GM23338 (cell line): ENCODE measurements at regions not wholly inside any gene's neighbourhood (a gene's known extent, or its start where the extent isn't known, plus 50 kb on each side); places are given as distances from the start of the nearest gene placed in this dataset.

Experiments
- ATAC-seq: fragments of 200-7000 bp; cut with Tn5 transposase; 3 replicates; pipeline ENCODE4 v1.9.1; 2020
- DNase-seq: peaks from one replicate; pipeline ENCODE4 v3.0.0-alpha.2; 2015; ENCODE audit warnings: low spot score
- H2AFZ ChIP-seq: fragments of 200-600 bp; sonication (generic); 2 replicates; pipeline ENCODE4 v1.8.0; 2016; ENCODE audit warnings: antibody characterized with exemption, mild to moderate bottlenecking, moderate library complexity
- H3F3A ChIP-seq: fragments of 200-600 bp; sonication (generic); replicated peaks from 2 replicates; pipeline ENCODE4 v1.8.0; 2017; ENCODE audit warnings: antibody characterized with exemption, mixed run types, low read depth
- H3K27ac ChIP-seq: fragments of 200-600 bp; sonication (generic); 2 replicates; pipeline ENCODE4 v1.6.1; 2016; ENCODE audit warnings: low read depth
- H3K27me3 ChIP-seq: fragments of 200-600 bp; sonication (generic); 2 replicates; pipeline ENCODE4 v1.8.0; 2016; ENCODE audit warnings: mild to moderate bottlenecking, mixed run types, moderate library complexity; ENCODE audit not compliant: insufficient read depth
- H3K36me3 ChIP-seq: fragments of 200-600 bp; sonication (generic); 2 replicates; pipeline ENCODE4 v1.8.0; 2016; ENCODE audit warnings: mild to moderate bottlenecking; ENCODE audit not compliant: insufficient read depth
- H3K4me1 ChIP-seq: fragments of 200-600 bp; sonication (generic); 2 replicates; pipeline ENCODE4 v1.8.0; 2016; ENCODE audit warnings: mild to moderate bottlenecking, moderate library complexity; ENCODE audit not compliant: insufficient read depth
- H3K4me2 ChIP-seq: fragments of 200-600 bp; sonication (generic); 2 replicates; pipeline ENCODE4 v1.7.1; 2017; ENCODE audit warnings: mixed run types
- H3K4me3 ChIP-seq: fragments of 200-600 bp; sonication (generic); 2 replicates; pipeline ENCODE4 v1.6.1; 2016; ENCODE audit warnings: mixed run types
- H3K79me2 ChIP-seq: fragments of 200-600 bp; sonication (generic); replicated peaks from 2 replicates; pipeline ENCODE4 v1.8.0; 2017; ENCODE audit warnings: mild to moderate bottlenecking; ENCODE audit not compliant: insufficient read depth
- H3K9me2 ChIP-seq: fragments of 200-600 bp; sonication (generic); 2 replicates; pipeline ENCODE4 v1.8.0; 2017; ENCODE audit not compliant: insufficient read depth
- H4K20me1 ChIP-seq: fragments of 200-600 bp; sonication (generic); replicated peaks from 2 replicates; pipeline ENCODE4 v1.8.0; 2017; ENCODE audit warnings: mild to moderate bottlenecking; ENCODE audit not compliant: insufficient read depth
- H3K27ac Mint-ChIP-seq: 2 replicates; pipeline ENCODE4 v1.8.0; 2020; ENCODE audit warnings: inconsistent platforms, mild to moderate bottlenecking, moderate library complexity, mixed read lengths
- H3K27me3 Mint-ChIP-seq: 3 replicates; pipeline ENCODE4 v1.8.0; 2022; ENCODE audit warnings: low read depth, mild to moderate bottlenecking, moderate library complexity, mixed read lengths, inconsistent platforms; ENCODE audit not compliant: insufficient read depth, poor library complexity
- H3K36me3 Mint-ChIP-seq: 3 replicates; pipeline ENCODE4 v1.8.0; 2021; ENCODE audit warnings: low read depth, mild to moderate bottlenecking, inconsistent platforms, moderate library complexity, mixed read lengths
- H3K4me1 Mint-ChIP-seq: 3 replicates; pipeline ENCODE4 v1.8.0; 2020; ENCODE audit warnings: mild to moderate bottlenecking, inconsistent platforms, mixed read lengths
- H3K4me3 Mint-ChIP-seq: 3 replicates; pipeline ENCODE4 v1.8.0; 2021; ENCODE audit warnings: moderate library complexity, mild to moderate bottlenecking, inconsistent platforms, mixed read lengths
- H3K9me3 Mint-ChIP-seq: 3 replicates; pipeline ENCODE4 v1.8.0; 2020; ENCODE audit warnings: moderate library complexity, mild to moderate bottlenecking, inconsistent platforms, mixed read lengths
- CREB1 ChIP-seq: fragments of 250-450 bp; sonication (Bioruptor Pico); IDR thresholded peaks from 2 replicates; pipeline ENCODE4 v1.5.0; 2020; ENCODE audit warnings: low read depth, mild to moderate bottlenecking, moderate library complexity
- EZH2 ChIP-seq: fragments of 200-600 bp; sonication (generic); IDR thresholded peaks from one replicate; pipeline ENCODE4 v1.8.0; 2017; ENCODE audit warnings: antibody characterized with exemption, mild to moderate bottlenecking, low read depth; ENCODE audit not compliant: unreplicated experiment
- EZH2phosphoT487 ChIP-seq: fragments of 200-600 bp; sonication (generic); IDR thresholded peaks from one replicate; pipeline ENCODE4 v1.8.1; 2018; ENCODE audit warnings: antibody characterized with exemption; ENCODE audit not compliant: unreplicated experiment
- JUNB ChIP-seq: IDR thresholded peaks from one replicate; pipeline ENCODE4 v1.6.1; 2016; ENCODE audit warnings: antibody characterized with exemption; ENCODE audit not compliant: unreplicated experiment
- NANOG ChIP-seq: IDR thresholded peaks from 2 replicates; pipeline ENCODE4 v1.6.1; 2016; ENCODE audit warnings: antibody characterized with exemption, borderline replicate concordance
- POLR2AphosphoS5 ChIP-seq: IDR thresholded peaks from 2 replicates; pipeline ENCODE4 v1.6.1; 2016; ENCODE audit warnings: antibody characterized with exemption, low read depth
- STAT1 ChIP-seq: IDR thresholded peaks from one replicate; pipeline ENCODE4 v1.6.1; 2016; ENCODE audit warnings: antibody characterized with exemption; ENCODE audit not compliant: unreplicated experiment
- ZNF114 ChIP-seq: fragments of 250-450 bp; sonication (Bioruptor Pico); IDR thresholded peaks from 2 replicates; pipeline ENCODE4 v1.5.0; 2020; ENCODE audit warnings: mild to moderate bottlenecking, moderate library complexity
- ZNF331 ChIP-seq: fragments of 250-450 bp; sonication (Bioruptor Pico); IDR thresholded peaks from 2 replicates; pipeline ENCODE4 v1.5.0; 2020; ENCODE audit warnings: low read depth, mild to moderate bottlenecking, moderate library complexity
- TF ChIP-seq, protein P1 (sequence below): fragments of 250-450 bp; sonication (Bioruptor Pico); IDR thresholded peaks from 2 replicates; pipeline ENCODE4 v1.5.0; 2020; ENCODE audit warnings: mild to moderate bottlenecking, moderate library complexity
- TF ChIP-seq, protein P2 (sequence below): IDR thresholded peaks from 2 replicates; pipeline ENCODE4 v1.6.1; 2016; ENCODE audit warnings: antibody characterized with exemption
- TF ChIP-seq, protein P3 (sequence below): IDR thresholded peaks from one replicate; pipeline ENCODE4 v1.6.1; 2018; ENCODE audit warnings: antibody characterized with exemption; ENCODE audit not compliant: unreplicated experiment
- TF ChIP-seq, protein P4 (sequence below), 2 experiments: fragments of 200-600 bp in 1 of 2; sonication (generic) in 1 of 2; conservative IDR thresholded peaks; 2 replicates each; pipeline versions ENCODE4 v1.5.1 to v1.6.1; 2016 to 2017; ENCODE audit warnings: antibody characterized with exemption in 2 of 2, low read depth in 2 of 2, mild to moderate bottlenecking in 2 of 2, moderate library complexity in 1 of 2

DNA sequence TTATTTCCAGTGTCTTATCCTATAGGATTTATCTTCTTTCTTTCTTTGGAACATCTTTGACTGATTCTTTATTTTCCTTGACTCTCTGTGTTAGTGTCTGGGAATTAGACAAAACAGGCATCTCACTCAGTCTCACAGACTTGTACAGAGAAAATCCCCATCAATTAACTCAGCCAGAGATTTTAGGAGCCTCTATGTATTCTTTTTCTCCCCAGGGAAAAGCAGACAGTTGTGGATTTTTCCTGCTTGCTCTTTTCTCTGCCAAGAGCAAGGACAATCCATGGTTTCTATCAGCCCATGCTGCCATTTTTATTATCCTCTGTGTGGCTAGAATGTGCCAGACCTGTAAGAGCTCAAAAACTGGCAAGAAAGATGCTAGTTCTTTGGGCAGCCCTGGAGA, 595.1 kb downstream of the SNAPC1 start:
- no peaks in the 10 kb centered on the region for H3K9me2 ChIP-seq
- H3K4me1 ChIP-seq = no peaks in the 10 kb centered on the region
- DNase-seq (no peak), ATAC-seq (no peak)
- H3K27ac ChIP-seq = no peak overlapping the region
- H3F3A ChIP-seq = no peaks in the 10 kb centered on the region
- no peaks in the 10 kb centered on the region for H3K27me3 Mint-ChIP-seq
- H3K4me3 Mint-ChIP-seq = no peak overlapping the region
- peaks cover 18% of the 10 kb centered on the region; the same call in 2 of the 3 replicates for H3K36me3 Mint-ChIP-seq
- H4K20me1 ChIP-seq = no peaks in the 10 kb centered on the region
- H3K4me2 ChIP-seq = no peak overlapping the region
- TF ChIP-seq STAT1 (no peak), JUNB (no peak), EZH2 (no peak), CREB1 (CRISPR knock-in tag) (no peak), ZNF114 (no peak), EZH2phosphoT487 (no peak), POLR2AphosphoS5 (no peak), NANOG (no peak), ZNF331 (CRISPR knock-in tag) (no peak)
- TF ChIP-seq, protein P1, sequence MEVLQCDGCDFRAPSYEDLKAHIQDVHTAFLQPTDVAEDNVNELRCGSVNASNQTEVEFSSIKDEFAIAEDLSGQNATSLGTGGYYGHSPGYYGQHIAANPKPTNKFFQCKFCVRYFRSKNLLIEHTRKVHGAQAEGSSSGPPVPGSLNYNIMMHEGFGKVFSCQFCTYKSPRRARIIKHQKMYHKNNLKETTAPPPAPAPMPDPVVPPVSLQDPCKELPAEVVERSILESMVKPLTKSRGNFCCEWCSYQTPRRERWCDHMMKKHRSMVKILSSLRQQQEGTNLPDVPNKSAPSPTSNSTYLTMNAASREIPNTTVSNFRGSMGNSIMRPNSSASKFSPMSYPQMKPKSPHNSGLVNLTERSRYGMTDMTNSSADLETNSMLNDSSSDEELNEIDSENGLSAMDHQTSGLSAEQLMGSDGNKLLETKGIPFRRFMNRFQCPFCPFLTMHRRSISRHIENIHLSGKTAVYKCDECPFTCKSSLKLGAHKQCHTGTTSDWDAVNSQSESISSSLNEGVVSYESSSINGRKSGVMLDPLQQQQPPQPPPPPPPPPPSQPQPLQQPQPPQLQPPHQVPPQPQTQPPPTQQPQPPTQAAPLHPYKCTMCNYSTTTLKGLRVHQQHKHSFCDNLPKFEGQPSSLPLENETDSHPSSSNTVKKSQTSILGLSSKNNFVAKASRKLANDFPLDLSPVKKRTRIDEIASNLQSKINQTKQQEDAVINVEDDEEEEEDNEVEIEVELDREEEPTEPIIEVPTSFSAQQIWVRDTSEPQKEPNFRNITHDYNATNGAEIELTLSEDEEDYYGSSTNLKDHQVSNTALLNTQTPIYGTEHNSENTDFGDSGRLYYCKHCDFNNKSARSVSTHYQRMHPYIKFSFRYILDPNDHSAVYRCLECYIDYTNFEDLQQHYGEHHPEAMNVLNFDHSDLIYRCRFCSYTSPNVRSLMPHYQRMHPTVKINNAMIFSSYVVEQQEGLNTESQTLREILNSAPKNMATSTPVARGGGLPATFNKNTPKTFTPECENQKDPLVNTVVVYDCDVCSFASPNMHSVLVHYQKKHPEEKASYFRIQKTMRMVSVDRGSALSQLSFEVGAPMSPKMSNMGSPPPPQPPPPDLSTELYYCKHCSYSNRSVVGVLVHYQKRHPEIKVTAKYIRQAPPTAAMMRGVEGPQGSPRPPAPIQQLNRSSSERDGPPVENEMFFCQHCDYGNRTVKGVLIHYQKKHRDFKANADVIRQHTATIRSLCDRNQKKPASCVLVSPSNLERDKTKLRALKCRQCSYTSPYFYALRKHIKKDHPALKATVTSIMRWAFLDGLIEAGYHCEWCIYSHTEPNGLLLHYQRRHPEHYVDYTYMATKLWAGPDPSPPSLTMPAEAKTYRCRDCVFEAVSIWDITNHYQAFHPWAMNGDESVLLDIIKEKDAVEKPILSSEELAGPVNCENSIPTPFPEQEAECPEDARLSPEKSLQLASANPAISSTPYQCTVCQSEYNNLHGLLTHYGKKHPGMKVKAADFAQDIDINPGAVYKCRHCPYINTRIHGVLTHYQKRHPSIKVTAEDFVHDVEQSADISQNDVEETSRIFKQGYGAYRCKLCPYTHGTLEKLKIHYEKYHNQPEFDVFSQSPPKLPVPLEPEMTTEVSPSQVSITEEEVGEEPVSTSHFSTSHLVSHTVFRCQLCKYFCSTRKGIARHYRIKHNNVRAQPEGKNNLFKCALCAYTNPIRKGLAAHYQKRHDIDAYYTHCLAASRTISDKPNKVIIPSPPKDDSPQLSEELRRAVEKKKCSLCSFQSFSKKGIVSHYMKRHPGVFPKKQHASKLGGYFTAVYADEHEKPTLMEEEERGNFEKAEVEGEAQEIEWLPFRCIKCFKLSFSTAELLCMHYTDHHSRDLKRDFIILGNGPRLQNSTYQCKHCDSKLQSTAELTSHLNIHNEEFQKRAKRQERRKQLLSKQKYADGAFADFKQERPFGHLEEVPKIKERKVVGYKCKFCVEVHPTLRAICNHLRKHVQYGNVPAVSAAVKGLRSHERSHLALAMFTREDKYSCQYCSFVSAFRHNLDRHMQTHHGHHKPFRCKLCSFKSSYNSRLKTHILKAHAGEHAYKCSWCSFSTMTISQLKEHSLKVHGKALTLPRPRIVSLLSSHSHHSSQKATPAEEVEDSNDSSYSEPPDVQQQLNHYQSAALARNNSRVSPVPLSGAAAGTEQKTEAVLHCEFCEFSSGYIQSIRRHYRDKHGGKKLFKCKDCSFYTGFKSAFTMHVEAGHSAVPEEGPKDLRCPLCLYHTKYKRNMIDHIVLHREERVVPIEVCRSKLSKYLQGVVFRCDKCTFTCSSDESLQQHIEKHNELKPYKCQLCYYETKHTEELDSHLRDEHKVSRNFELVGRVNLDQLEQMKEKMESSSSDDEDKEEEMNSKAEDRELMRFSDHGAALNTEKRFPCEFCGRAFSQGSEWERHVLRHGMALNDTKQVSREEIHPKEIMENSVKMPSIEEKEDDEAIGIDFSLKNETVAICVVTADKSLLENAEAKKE (CRISPR knock-in tag) = no peak
- TF ChIP-seq, protein P2, sequence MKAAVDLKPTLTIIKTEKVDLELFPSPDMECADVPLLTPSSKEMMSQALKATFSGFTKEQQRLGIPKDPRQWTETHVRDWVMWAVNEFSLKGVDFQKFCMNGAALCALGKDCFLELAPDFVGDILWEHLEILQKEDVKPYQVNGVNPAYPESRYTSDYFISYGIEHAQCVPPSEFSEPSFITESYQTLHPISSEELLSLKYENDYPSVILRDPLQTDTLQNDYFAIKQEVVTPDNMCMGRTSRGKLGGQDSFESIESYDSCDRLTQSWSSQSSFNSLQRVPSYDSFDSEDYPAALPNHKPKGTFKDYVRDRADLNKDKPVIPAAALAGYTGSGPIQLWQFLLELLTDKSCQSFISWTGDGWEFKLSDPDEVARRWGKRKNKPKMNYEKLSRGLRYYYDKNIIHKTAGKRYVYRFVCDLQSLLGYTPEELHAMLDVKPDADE = no peak
- TF ChIP-seq, protein P3, sequence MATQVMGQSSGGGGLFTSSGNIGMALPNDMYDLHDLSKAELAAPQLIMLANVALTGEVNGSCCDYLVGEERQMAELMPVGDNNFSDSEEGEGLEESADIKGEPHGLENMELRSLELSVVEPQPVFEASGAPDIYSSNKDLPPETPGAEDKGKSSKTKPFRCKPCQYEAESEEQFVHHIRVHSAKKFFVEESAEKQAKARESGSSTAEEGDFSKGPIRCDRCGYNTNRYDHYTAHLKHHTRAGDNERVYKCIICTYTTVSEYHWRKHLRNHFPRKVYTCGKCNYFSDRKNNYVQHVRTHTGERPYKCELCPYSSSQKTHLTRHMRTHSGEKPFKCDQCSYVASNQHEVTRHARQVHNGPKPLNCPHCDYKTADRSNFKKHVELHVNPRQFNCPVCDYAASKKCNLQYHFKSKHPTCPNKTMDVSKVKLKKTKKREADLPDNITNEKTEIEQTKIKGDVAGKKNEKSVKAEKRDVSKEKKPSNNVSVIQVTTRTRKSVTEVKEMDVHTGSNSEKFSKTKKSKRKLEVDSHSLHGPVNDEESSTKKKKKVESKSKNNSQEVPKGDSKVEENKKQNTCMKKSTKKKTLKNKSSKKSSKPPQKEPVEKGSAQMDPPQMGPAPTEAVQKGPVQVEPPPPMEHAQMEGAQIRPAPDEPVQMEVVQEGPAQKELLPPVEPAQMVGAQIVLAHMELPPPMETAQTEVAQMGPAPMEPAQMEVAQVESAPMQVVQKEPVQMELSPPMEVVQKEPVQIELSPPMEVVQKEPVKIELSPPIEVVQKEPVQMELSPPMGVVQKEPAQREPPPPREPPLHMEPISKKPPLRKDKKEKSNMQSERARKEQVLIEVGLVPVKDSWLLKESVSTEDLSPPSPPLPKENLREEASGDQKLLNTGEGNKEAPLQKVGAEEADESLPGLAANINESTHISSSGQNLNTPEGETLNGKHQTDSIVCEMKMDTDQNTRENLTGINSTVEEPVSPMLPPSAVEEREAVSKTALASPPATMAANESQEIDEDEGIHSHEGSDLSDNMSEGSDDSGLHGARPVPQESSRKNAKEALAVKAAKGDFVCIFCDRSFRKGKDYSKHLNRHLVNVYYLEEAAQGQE = no peak
- TF ChIP-seq, protein P4, sequence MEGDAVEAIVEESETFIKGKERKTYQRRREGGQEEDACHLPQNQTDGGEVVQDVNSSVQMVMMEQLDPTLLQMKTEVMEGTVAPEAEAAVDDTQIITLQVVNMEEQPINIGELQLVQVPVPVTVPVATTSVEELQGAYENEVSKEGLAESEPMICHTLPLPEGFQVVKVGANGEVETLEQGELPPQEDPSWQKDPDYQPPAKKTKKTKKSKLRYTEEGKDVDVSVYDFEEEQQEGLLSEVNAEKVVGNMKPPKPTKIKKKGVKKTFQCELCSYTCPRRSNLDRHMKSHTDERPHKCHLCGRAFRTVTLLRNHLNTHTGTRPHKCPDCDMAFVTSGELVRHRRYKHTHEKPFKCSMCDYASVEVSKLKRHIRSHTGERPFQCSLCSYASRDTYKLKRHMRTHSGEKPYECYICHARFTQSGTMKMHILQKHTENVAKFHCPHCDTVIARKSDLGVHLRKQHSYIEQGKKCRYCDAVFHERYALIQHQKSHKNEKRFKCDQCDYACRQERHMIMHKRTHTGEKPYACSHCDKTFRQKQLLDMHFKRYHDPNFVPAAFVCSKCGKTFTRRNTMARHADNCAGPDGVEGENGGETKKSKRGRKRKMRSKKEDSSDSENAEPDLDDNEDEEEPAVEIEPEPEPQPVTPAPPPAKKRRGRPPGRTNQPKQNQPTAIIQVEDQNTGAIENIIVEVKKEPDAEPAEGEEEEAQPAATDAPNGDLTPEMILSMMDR (conservative IDR thresholded peaks at IDR 0.05; ENCODE audit: low read depth in 2 of 2) = no peak
- H3K4me3 ChIP-seq = no peak overlapping the region
- peaks cover 4% of the 10 kb centered on the region; the same call in 1 of the 2 replicates for H3K36me3 ChIP-seq
- peaks cover 3% of the 10 kb centered on the region; the same call in 1 of the 3 replicates for H3K4me1 Mint-ChIP-seq
- no peak overlapping the region for H3K27ac Mint-ChIP-seq
- peaks cover 30% of the 10 kb centered on the region for H3K9me3 Mint-ChIP-seq
- no peaks in the 10 kb centered on the region for H3K27me3 ChIP-seq
- H3K79me2 ChIP-seq = no peaks in the 10 kb centered on the region
- H2AFZ ChIP-seq = no peak overlapping the region; the same call in 1 of the 2 replicates
